Endothelial cell of umbilical vein (primary cell): ENCODE measurements at regions not wholly inside any gene's neighbourhood (a gene's known extent, or its start where the extent isn't known, plus 50 kb on each side); places are given as distances from the start of the nearest gene placed in this dataset.

Experiments used
- BruUV-seq: library from RNA; stranded (reverse); fragments of 400-500 nt; replicated peaks from 2 replicates; lab custom pipeline; 2021; lab: Mats Ljungman, UMichigan
- CTCF ChIA-PET: fragments of 300-600, 350-600 bp; sonication (Branson Sonifier 250); formaldehyde crosslinking; loops from one replicate; lab custom pipeline; 2021; ENCODE audit warnings: antibody characterized with exemption, inconsistent platforms; lab: Charles Lee
- POLR2A ChIA-PET: fragments of 300-600, 350-600 bp; sonication (Branson Sonifier 250); formaldehyde crosslinking; loops from one replicate; lab custom pipeline; 2021; ENCODE audit warnings: antibody characterized with exemption, inconsistent platforms; lab: Charles Lee
- DNase-seq: peaks from one replicate; pipeline ENCODE4 v3.0.0-alpha.2; 2011; ENCODE audit warnings: low read depth, low spot score
- FAIRE-seq: peaks from 2 replicates; lab custom pipeline; 2011; peaks lifted over from hg19 to GRCh38; lab: Jason Lieb, UNC
- H2AFZ ChIP-seq: 2 replicates; pipeline ENCODE4 v1.6.0; 2012; ENCODE audit warnings: low read depth, low read length, control low read depth, inconsistent platforms
- H3K27ac ChIP-seq: 2 replicates; pipeline ENCODE4 v1.5.1; 2011; ENCODE audit warnings: low read depth, mild to moderate bottlenecking, control low read depth, low read length, moderate library complexity; ENCODE audit not compliant: insufficient read depth
- H3K27me3 ChIP-seq, 2 experiments: 2 replicates each; pipeline versions ENCODE4 v1.6.0 to v1.6.1; 2011; ENCODE audit warnings: low read length in 2 of 2, mixed read lengths in 1 of 2; ENCODE audit not compliant: control insufficient read depth in 2 of 2, insufficient read depth in 2 of 2
- H3K36me3 ChIP-seq, 2 experiments: 2 replicates in 1 of 2; 3 replicates in 1 of 2; pipeline ENCODE4 v1.5.1; 2011; ENCODE audit warnings: low read length in 2 of 2, mild to moderate bottlenecking in 1 of 2, moderate library complexity in 1 of 2; ENCODE audit not compliant: control insufficient read depth in 2 of 2, insufficient read depth in 2 of 2; ENCODE audit errors: extremely low read depth in 1 of 2
- H3K4me1 ChIP-seq: 3 replicates; pipeline ENCODE4 v1.5.1; 2011; ENCODE audit warnings: mild to moderate bottlenecking, low read length; ENCODE audit not compliant: control insufficient read depth, insufficient read depth; ENCODE audit errors: extremely low read depth
- H3K4me2 ChIP-seq: 2 replicates; pipeline ENCODE4 v1.6.1; 2011; ENCODE audit warnings: low read length, control low read depth, mixed read lengths; ENCODE audit not compliant: insufficient read depth
- H3K4me3 ChIP-seq, 3 experiments: fragments of 200-600 bp in 1 of 3; sonication (generic), shearing (Covaris generic) in 1 of 3; replicated peaks in 1 of 3; 2 replicates each; pipeline ENCODE4 v1.5.1; 2011 to 2016; ENCODE audit warnings: control low read depth in 3 of 3, low read length in 3 of 3, mild to moderate bottlenecking in 2 of 3, inconsistent platforms in 1 of 3, low read depth in 1 of 3, moderate library complexity in 1 of 3; ENCODE audit not compliant: insufficient read depth in 1 of 3
- H3K79me2 ChIP-seq: 2 replicates; pipeline ENCODE4 v1.6.0; 2012; ENCODE audit warnings: low read length, inconsistent platforms; ENCODE audit not compliant: control insufficient read depth, insufficient read depth
- H3K9ac ChIP-seq: replicated peaks from 2 replicates; pipeline ENCODE3; 2011; ENCODE audit warnings: low read length, control low read depth; ENCODE audit not compliant: insufficient read depth; ENCODE audit errors: extremely low read depth
- H3K9me1 ChIP-seq: replicated peaks from 3 replicates; pipeline ENCODE4 v1.6.0; 2011; ENCODE audit warnings: mild to moderate bottlenecking, low read length; ENCODE audit not compliant: control insufficient read depth, insufficient read depth; ENCODE audit errors: extremely low read depth
- H3K9me3 ChIP-seq: replicated peaks from 2 replicates; pipeline ENCODE4 v1.5.1; 2012; ENCODE audit warnings: low read length, inconsistent platforms; ENCODE audit not compliant: control insufficient read depth, insufficient read depth
- H4K20me1 ChIP-seq: replicated peaks from 2 replicates; pipeline ENCODE3; 2011; ENCODE audit warnings: mild to moderate bottlenecking, low read length; ENCODE audit not compliant: control insufficient read depth, insufficient read depth; ENCODE audit errors: extremely low read depth
- CTCF ChIP-seq, 2 donors: IDR thresholded peaks; 1 replicate in 1 of 2; 2 replicates in 1 of 2; pipeline ENCODE4 v1.5.1; 2011; ENCODE audit warnings: low read length in 2 of 2, mild to moderate bottlenecking in 2 of 2, moderate library complexity in 2 of 2, control low read depth in 1 of 2, inconsistent platforms in 1 of 2, low read depth in 1 of 2; ENCODE audit not compliant: insufficient read depth in 1 of 2; ENCODE audit errors: extremely low read depth in 1 of 2
- EZH2 ChIP-seq: IDR thresholded peaks from 2 replicates; pipeline ENCODE4 v1.6.1; 2012; ENCODE audit warnings: borderline replicate concordance, low read depth, mild to moderate bottlenecking, moderate library complexity, low read length, inconsistent platforms; ENCODE audit not compliant: severe bottlenecking
- GATA2 ChIP-seq: IDR thresholded peaks from 2 replicates; pipeline ENCODE4 v1.7.0; 2011; ENCODE audit warnings: low read depth, mild to moderate bottlenecking, moderate library complexity, mixed read lengths, low read length; ENCODE audit not compliant: insufficient read length, insufficient read depth
- MAX ChIP-seq: IDR thresholded peaks from 2 replicates; pipeline ENCODE4 v1.6.1; 2011; ENCODE audit not compliant: insufficient read depth, insufficient read length
- MYC ChIP-seq: IDR thresholded peaks from one replicate; pipeline ENCODE4 v1.6.1; 2011; ENCODE audit warnings: mild to moderate bottlenecking, low read depth, low read length
- POLR2A ChIP-seq: IDR thresholded peaks from 2 replicates; pipeline ENCODE4 v1.6.1; 2012; ENCODE audit warnings: low read depth, mild to moderate bottlenecking, control low read depth, low read length
- POLR2AphosphoS5 ChIP-seq: IDR thresholded peaks from 2 replicates; pipeline ENCODE4 v1.6.1; 2012; ENCODE audit warnings: low read depth, mild to moderate bottlenecking, control low read depth, low read length, moderate library complexity; ENCODE audit not compliant: insufficient read depth
- dilution Hi-C: fragments of 300-500 bp; cut with MboI; formaldehyde crosslinking; loops from one replicate; pipeline ENCODE4 v1.15.0; 2019; ENCODE audit warnings: low sequenced_read_pairs; ENCODE audit not compliant: extremely low pct_ligation_motif_present
- intact Hi-C: fragments of 100-400 bp; cut with micrococcal nuclease; formaldehyde crosslinking; loops from one replicate; pipeline ENCODE4 v1.10.0; 2022

GRCh38 chr4:181330654-181331201 is 912.5 kb upstream of the TENM3 start:
- no peak overlapping the region for H3K27ac ChIP-seq
- TF ChIP-seq EZH2 (no peak), CTCF (IDR thresholded peaks at IDR 0.05; ENCODE audit: extremely low read depth in 1 of 2, insufficient read depth in 1 of 2, low read depth in 1 of 2, low read length in 2 of 2) (no peak), POLR2AphosphoS5 (no peak), MAX (no peak), MYC (no peak), GATA2 (no peak), POLR2A (no peak)
- ChIA-PET POLR2A (no interaction called here), CTCF (no interaction called here)
- H4K20me1 ChIP-seq, result no peaks in the 10 kb centered on the region
- H3K79me2 ChIP-seq, result no peaks in the 10 kb centered on the region
- H3K36me3 ChIP-seq, result no peaks in the 10 kb centered on the region
- intact Hi-C loops (no loop called here), dilution Hi-C loops (no loop called here)
- H3K9ac ChIP-seq, result no peak overlapping the region
- no TSS peak for BruUV-seq
- H3K9me3 ChIP-seq, result peaks cover 13% of the 10 kb centered on the region
- H2AFZ ChIP-seq, result no peak overlapping the region
- FAIRE-seq, result no peak
- H3K9me1 ChIP-seq, result no peaks in the 10 kb centered on the region
- no peak for DNase-seq
- no peaks in the 10 kb centered on the region for H3K4me1 ChIP-seq
- no peaks in the 10 kb centered on the region for H3K27me3 ChIP-seq
- no peak overlapping the region for H3K4me2 ChIP-seq
- H3K4me3 ChIP-seq, result no peak overlapping the region
